SK-N-MC (cell line): ENCODE measurements at regions not wholly inside any gene's neighbourhood (a gene's known extent, or its start where the extent isn't known, plus 50 kb on each side); places are given as distances from the start of the nearest gene placed in this dataset.

Experiments
- EZH2 ChIP-seq: fragments of 200-600 bp; sonication (generic); IDR thresholded peaks from one replicate; pipeline ENCODE4 v1.6.1; 2017; ENCODE audit warnings: antibody characterized with exemption
- POLR2AphosphoS5 ChIP-seq: IDR thresholded peaks from 2 replicates; pipeline ENCODE4 v1.6.1; 2012; ENCODE audit warnings: mild to moderate bottlenecking, low read depth, low read length, borderline replicate concordance

DNA sequence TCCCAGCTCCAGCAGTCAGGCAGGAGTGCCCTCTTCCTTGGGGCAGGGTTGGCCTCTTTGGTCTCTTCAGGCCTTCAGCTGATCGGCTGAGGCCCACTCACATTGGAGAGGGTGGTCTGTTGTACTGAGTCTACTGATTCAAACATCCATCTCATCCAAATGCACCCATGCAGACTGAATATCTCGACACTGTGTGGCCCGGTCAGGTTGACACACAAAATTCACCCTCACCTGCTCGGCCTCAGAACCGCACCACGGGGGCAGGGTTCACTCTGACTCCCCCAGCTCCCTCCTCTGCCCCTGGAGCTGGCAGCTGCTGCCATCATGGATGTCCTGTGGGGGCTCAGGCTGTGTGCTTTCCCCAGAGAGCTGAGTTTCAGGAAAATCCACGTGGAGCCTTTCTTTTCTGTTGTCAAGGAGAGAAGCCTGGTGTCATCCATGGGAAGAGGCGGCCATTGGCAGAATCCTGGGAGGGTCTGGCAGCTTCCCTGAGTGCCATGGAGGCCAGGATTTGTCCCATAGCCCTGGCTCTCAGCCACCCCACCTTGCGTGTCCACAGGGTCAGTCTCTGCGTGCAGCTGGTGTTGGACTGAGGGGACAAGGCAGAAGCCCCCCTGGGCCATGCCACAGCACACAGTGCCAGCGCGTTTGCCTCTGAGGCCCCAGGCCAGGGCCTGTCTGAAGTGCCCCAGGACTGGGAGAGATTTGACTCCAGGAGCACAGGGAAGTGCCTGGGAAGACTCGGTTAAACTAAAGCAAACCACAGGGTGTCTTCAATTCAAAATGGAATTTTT, 114.1 kb downstream of the ERMARD start:
- TF ChIP-seq POLR2AphosphoS5 (no peak), EZH2 (no peak)
